Tibial nerve (tissue), 4 donors: ENCODE measurements at regions not wholly inside any gene's neighbourhood (a gene's known extent, or its start where the extent isn't known, plus 50 kb on each side); places are given as distances from the start of the nearest gene placed in this dataset.

ENCODE experiments used
- EP300 ChIP-seq, 2 donors: sonication (generic); formaldehyde crosslinking; IDR thresholded peaks; one replicate each; pipeline ENCODE4 v1.6.1; 2017; ENCODE audit warnings: antibody characterized with exemption in 2 of 2, mild to moderate bottlenecking in 1 of 2
- POLR2A ChIP-seq, 2 donors: fragments of 450-650 bp; IDR thresholded peaks; one replicate each; pipeline ENCODE4 v1.6.1; 2017; ENCODE audit warnings: antibody characterized with exemption in 2 of 2, mild to moderate bottlenecking in 2 of 2, moderate library complexity in 2 of 2
- TF ChIP-seq, protein P1 (sequence below), 5 experiments: fragments of 200-600 bp in 3 of 5; fragments of 450-650 bp in 2 of 5; sonication (generic) in 3 of 5; IDR thresholded peaks; one replicate each; pipeline ENCODE4 v1.5.1; 2016 to 2019; ENCODE audit warnings: antibody characterized with exemption in 5 of 5, mild to moderate bottlenecking in 3 of 5, moderate library complexity in 2 of 5

DNA sequence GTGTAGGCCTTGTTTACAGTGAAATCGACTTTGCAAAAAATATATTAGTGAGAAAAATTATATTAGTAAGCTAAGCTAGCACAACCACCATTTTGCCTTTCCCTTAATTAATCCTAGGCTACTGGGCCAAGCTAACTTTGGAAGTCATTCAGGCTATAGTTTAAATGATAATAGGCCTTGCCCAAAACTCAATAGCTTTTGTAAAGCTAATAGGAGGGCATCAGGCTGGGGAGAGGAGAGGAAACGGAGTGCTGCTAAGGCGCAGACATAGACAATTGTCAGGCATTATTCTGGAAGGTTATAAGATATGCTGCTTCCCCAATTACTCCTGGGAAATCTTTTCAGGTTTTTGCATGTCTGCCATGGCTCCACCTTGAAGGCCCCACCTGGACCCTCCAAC, 1286.0 kb downstream of the NSUN3 start:
- TF ChIP-seq, protein P1, sequence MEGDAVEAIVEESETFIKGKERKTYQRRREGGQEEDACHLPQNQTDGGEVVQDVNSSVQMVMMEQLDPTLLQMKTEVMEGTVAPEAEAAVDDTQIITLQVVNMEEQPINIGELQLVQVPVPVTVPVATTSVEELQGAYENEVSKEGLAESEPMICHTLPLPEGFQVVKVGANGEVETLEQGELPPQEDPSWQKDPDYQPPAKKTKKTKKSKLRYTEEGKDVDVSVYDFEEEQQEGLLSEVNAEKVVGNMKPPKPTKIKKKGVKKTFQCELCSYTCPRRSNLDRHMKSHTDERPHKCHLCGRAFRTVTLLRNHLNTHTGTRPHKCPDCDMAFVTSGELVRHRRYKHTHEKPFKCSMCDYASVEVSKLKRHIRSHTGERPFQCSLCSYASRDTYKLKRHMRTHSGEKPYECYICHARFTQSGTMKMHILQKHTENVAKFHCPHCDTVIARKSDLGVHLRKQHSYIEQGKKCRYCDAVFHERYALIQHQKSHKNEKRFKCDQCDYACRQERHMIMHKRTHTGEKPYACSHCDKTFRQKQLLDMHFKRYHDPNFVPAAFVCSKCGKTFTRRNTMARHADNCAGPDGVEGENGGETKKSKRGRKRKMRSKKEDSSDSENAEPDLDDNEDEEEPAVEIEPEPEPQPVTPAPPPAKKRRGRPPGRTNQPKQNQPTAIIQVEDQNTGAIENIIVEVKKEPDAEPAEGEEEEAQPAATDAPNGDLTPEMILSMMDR (IDR thresholded peaks at IDR 0.05) = no peak
- TF ChIP-seq POLR2A (IDR thresholded peaks at IDR 0.05) = no peak
- no peak for TF ChIP-seq EP300 (IDR thresholded peaks at IDR 0.05)
